Vagina (tissue), 2 donors: ENCODE measurements at regions not wholly inside any gene's neighbourhood (a gene's known extent, or its start where the extent isn't known, plus 50 kb on each side); places are given as distances from the start of the nearest gene placed in this dataset.

Experiments
- CTCF ChIP-seq, 3 experiments: fragments of 450-650 bp in 2 of 3; fragments of 200-600 bp in 1 of 3; sonication (generic) in 1 of 3; IDR thresholded peaks; one replicate each; pipeline ENCODE4 v1.5.1; 2017 to 2019; ENCODE audit warnings: antibody characterized with exemption in 3 of 3, mild to moderate bottlenecking in 2 of 3, moderate library complexity in 2 of 3
- POLR2A ChIP-seq, 2 donors: fragments of 450-650 bp; IDR thresholded peaks; one replicate each; pipeline ENCODE4 v1.6.1; 2017; ENCODE audit warnings: antibody characterized with exemption in 2 of 2, mild to moderate bottlenecking in 2 of 2, moderate library complexity in 2 of 2
- POLR2AphosphoS5 ChIP-seq, 2 donors: sonication (generic); formaldehyde crosslinking; IDR thresholded peaks; one replicate each; pipeline ENCODE4 v1.9.0; 2017; ENCODE audit warnings: antibody characterized with exemption in 2 of 2, mild to moderate bottlenecking in 2 of 2, low read depth in 1 of 2; ENCODE audit not compliant: insufficient read depth in 1 of 2

GRCh38 chrX:39609941-39610340 lies 487.8 kb downstream of the BCOR start:
- TF ChIP-seq CTCF (IDR thresholded peaks at IDR 0.05) (no peak), POLR2A (IDR thresholded peaks at IDR 0.05) (no peak), POLR2AphosphoS5 (IDR thresholded peaks at IDR 0.05; ENCODE audit: insufficient read depth in 1 of 2, low read depth in 1 of 2) (no peak)
